Vagina (tissue), 2 donors: ENCODE measurements at regions not wholly inside any gene's neighbourhood (a gene's known extent, or its start where the extent isn't known, plus 50 kb on each side); places are given as distances from the start of the nearest gene placed in this dataset.

ENCODE experiments used
- POLR2A ChIP-seq, 2 donors: fragments of 450-650 bp; IDR thresholded peaks; one replicate each; pipeline ENCODE4 v1.6.1; 2017; ENCODE audit warnings: antibody characterized with exemption in 2 of 2, mild to moderate bottlenecking in 2 of 2, moderate library complexity in 2 of 2
- POLR2AphosphoS5 ChIP-seq, 2 donors: sonication (generic); formaldehyde crosslinking; IDR thresholded peaks; one replicate each; pipeline ENCODE4 v1.9.0; 2017; ENCODE audit warnings: antibody characterized with exemption in 2 of 2, mild to moderate bottlenecking in 2 of 2, low read depth in 1 of 2; ENCODE audit not compliant: insufficient read depth in 1 of 2
- TF ChIP-seq, protein P1 (sequence below), 3 experiments: fragments of 450-650 bp in 2 of 3; fragments of 200-600 bp in 1 of 3; sonication (generic) in 1 of 3; IDR thresholded peaks; one replicate each; pipeline ENCODE4 v1.5.1; 2017 to 2019; ENCODE audit warnings: antibody characterized with exemption in 3 of 3, mild to moderate bottlenecking in 2 of 3, moderate library complexity in 2 of 3

DNA sequence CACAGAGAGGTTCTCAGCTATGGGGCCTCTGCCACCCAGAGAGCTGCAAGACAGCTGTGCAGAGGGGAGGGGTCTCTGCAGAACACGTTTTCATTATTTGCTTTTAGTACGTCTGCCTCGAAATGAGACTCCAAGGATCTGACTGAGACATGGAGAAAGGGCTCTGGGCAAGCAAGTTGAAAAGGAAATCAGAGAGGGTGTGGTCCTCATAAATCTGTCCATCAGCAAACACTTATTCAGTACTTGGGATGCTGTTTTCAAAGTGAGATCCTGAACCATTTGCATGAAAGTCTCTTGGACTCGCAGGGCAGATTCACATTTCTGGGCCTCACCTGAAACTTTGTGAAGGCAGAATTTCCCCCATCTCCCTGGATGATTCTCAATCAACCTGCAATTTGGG, 197.4 kb upstream of the GALNT2 start:
- no peak for TF ChIP-seq POLR2A (IDR thresholded peaks at IDR 0.05)
- TF ChIP-seq, protein P1, sequence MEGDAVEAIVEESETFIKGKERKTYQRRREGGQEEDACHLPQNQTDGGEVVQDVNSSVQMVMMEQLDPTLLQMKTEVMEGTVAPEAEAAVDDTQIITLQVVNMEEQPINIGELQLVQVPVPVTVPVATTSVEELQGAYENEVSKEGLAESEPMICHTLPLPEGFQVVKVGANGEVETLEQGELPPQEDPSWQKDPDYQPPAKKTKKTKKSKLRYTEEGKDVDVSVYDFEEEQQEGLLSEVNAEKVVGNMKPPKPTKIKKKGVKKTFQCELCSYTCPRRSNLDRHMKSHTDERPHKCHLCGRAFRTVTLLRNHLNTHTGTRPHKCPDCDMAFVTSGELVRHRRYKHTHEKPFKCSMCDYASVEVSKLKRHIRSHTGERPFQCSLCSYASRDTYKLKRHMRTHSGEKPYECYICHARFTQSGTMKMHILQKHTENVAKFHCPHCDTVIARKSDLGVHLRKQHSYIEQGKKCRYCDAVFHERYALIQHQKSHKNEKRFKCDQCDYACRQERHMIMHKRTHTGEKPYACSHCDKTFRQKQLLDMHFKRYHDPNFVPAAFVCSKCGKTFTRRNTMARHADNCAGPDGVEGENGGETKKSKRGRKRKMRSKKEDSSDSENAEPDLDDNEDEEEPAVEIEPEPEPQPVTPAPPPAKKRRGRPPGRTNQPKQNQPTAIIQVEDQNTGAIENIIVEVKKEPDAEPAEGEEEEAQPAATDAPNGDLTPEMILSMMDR (IDR thresholded peaks at IDR 0.05) = no peak
- TF ChIP-seq POLR2AphosphoS5 (IDR thresholded peaks at IDR 0.05; ENCODE audit: insufficient read depth in 1 of 2, low read depth in 1 of 2) = no peak
